CD1c-positive myeloid dendritic cell (primary cell): ENCODE measurements at regions not wholly inside any gene's neighbourhood (a gene's known extent, or its start where the extent isn't known, plus 50 kb on each side); places are given as distances from the start of the nearest gene placed in this dataset.

Experiments used
- DNase-seq: peaks from one replicate; pipeline ENCODE4 v3.0.0-alpha.2; 2016; ENCODE audit errors: extremely low spot score

- no peak for DNase-seq
Observed at GRCh38 chr11:115739878-115740277, 235.7 kb upstream of the CADM1 start.

GRCh38 chr11:115739146-115739545 is 234.9 kb upstream of the CADM1 start:
- no peak for DNase-seq

GRCh38 chr11:115737875-115738274 is 233.7 kb upstream of the CADM1 start:
- no peak for DNase-seq

GRCh38 chr11:115736146-115736545 is 231.9 kb upstream of the CADM1 start:
- DNase-seq, result no peak

GRCh38 chr11:115724666-115725065 is 220.5 kb upstream of the CADM1 start:
- DNase-seq, result no peak

GRCh38 chr11:115722711-115723110 is 218.5 kb upstream of the CADM1 start:
- DNase-seq, result no peak

GRCh38 chr11:115721296-115721995 is 217.2 kb upstream of the CADM1 start:
- no peak for DNase-seq

- DNase-seq, result peak; percentile 35
Observed at GRCh38 chr11:115720602-115721245, 216.5 kb upstream of the CADM1 start.

- no peak for DNase-seq
Observed at GRCh38 chr11:115718945-115719344, 214.7 kb upstream of the CADM1 start.

GRCh38 chr11:115718106-115718505 is 213.9 kb upstream of the CADM1 start:
- peak; percentile 14 for DNase-seq

- DNase-seq, result no peak
Observed at GRCh38 chr11:115716601-115717529, 212.7 kb upstream of the CADM1 start.

GRCh38 chr11:115716080-115716479 is 211.9 kb upstream of the CADM1 start:
- no peak for DNase-seq

GRCh38 chr11:115715251-115715770 is 211.1 kb upstream of the CADM1 start:
- no peak for DNase-seq

- DNase-seq, result no peak
Observed at GRCh38 chr11:115712296-115712695, 208.1 kb upstream of the CADM1 start.

GRCh38 chr11:115710980-115711379 is 206.8 kb upstream of the CADM1 start:
- DNase-seq, result no peak

- no peak for DNase-seq
Observed at GRCh38 chr11:115710426-115710825, 206.2 kb upstream of the CADM1 start.

GRCh38 chr11:115709297-115709696 is 205.1 kb upstream of the CADM1 start:
- peak; percentile 79 for DNase-seq

GRCh38 chr11:115707180-115707905 is 203.1 kb upstream of the CADM1 start:
- peak; percentile 87 for DNase-seq

GRCh38 chr11:115706626-115707135 is 202.5 kb upstream of the CADM1 start:
- DNase-seq, result peak; percentile 69

GRCh38 chr11:115705200-115705599 is 201.0 kb upstream of the CADM1 start:
- peak; percentile 18 for DNase-seq
